ENCODE measurements at regions not wholly inside any gene's neighbourhood (a gene's known extent, or its start where the extent isn't known, plus 50 kb on each side); places are given as distances from the start of the nearest gene placed in this dataset.

GRCh38 chr11:112497826-112498225 is 237.2 kb upstream of the PLET1 start:
- POLR2A ChIA-PET (ENCODE audit: unreplicated experiment) = no interaction called here

More at GRCh38 chr11:112497826-112498225, 237.2 kb upstream of the PLET1 start:
- no peak overlapping the region for H2BK15ac ChIP-seq (ENCODE audit: low read depth, low read length)
- no CpG with 5 or more reads among the region's 1 CpG for WGBS, 2 experiments (ENCODE audit: extremely low coverage in 2 of 2, insufficient read length in 1 of 2)
- H3K14ac ChIP-seq (replicated peaks; ENCODE audit: low read depth, low read length) = no peak overlapping the region
- ATAC-seq (ENCODE audit: low read depth) (no peak), DNase-seq (no peak)
- H3K4me2 ChIP-seq (ENCODE audit: low read depth, low read length) = no peak overlapping the region
- intact Hi-C loops (cut with micrococcal nuclease) (no loop called here), dilution Hi-C loops (cut with HindIII; ENCODE audit: low sequenced_read_pairs, unreplicated experiment) (no loop called here), in situ Hi-C loops (cut with MboI; ENCODE audit: low sequenced_read_pairs) (no loop called here)
- no peak overlapping the region for H2AFZ ChIP-seq (replicated peaks; ENCODE audit: low read length, poor library complexity)
- no peak overlapping the region for H2AK5ac ChIP-seq (ENCODE audit: low read depth, low read length)
- H4K8ac ChIP-seq (ENCODE audit: low read depth in 2 of 2, low read length in 2 of 2) = no peak overlapping the region
- CTCF ChIA-PET = interaction anchor here (0.6 to 1.4 kb wide), 2 partner anchors 14 to 44 kb away, joined by 3 read pairs; no protein-coding TSS in a partner anchor
- no peak overlapping the region for H3K18ac ChIP-seq (ENCODE audit: low read depth, low read length)
- H2BK5ac ChIP-seq (ENCODE audit: low read depth, low read length, poor library complexity, severe bottlenecking) = no peak overlapping the region
- peaks cover 7% of the 10 kb centered on the region for H3K27me3 ChIP-seq (ENCODE audit: control insufficient read depth, insufficient read depth, low read length)
- no peaks in the 10 kb centered on the region for H3K79me1 ChIP-seq (ENCODE audit: low read depth in 1 of 2, low read length in 2 of 2)
- H2BK20ac ChIP-seq (ENCODE audit: low read depth, low read length) = no peak overlapping the region
- no peak overlapping the region for H4K91ac ChIP-seq (ENCODE audit: insufficient read depth, low read depth, low read length)
- no peak overlapping the region for H3K4me3 ChIP-seq (ENCODE audit: insufficient read depth, low read depth, low read length)
- no peaks in the 10 kb centered on the region for H4K20me1 ChIP-seq (ENCODE audit: insufficient read depth, low read length)
- no peaks in the 10 kb centered on the region for H3K9me3 ChIP-seq (ENCODE audit: control insufficient read depth, insufficient read depth, low read length)
- TF ChIP-seq CHD1 (IDR thresholded peaks at IDR 0.05; ENCODE audit: low read depth, low read length) = no peak
- TF ChIP-seq NFE2L2 (IDR thresholded peaks at IDR 0.05; ENCODE audit: low read depth, low read length) = no peak
- no peak for TF ChIP-seq BHLHE40 (IDR thresholded peaks at IDR 0.05; ENCODE audit: low read depth, low read length)
- TF ChIP-seq POLR2A (IDR thresholded peaks at IDR 0.05; ENCODE audit: low read depth, low read length) = no peak
- no peak for TF ChIP-seq RAD21 (IDR thresholded peaks at IDR 0.05; ENCODE audit: low read length)
- TF ChIP-seq CEBPB (IDR thresholded peaks at IDR 0.05; ENCODE audit: low read depth, low read length) = no peak
- TF ChIP-seq MAZ (IDR thresholded peaks at IDR 0.05; ENCODE audit: borderline replicate concordance, low read depth, low read length) = no peak
- no peak for TF ChIP-seq MAFK (IDR thresholded peaks at IDR 0.05; ENCODE audit: low read depth, low read length)
- H3K36me3 ChIP-seq (ENCODE audit: control insufficient read depth, insufficient read depth, low read length) = no peaks in the 10 kb centered on the region
- no peak overlapping the region for H3K56ac ChIP-seq (ENCODE audit: extremely low read depth, insufficient read depth, low read length)
- H3K4ac ChIP-seq (ENCODE audit: low read depth, low read length) = no peak overlapping the region
- H4K5ac ChIP-seq (ENCODE audit: low read depth, low read length) = no peak overlapping the region
- H3K27ac ChIP-seq (ENCODE audit: insufficient read depth, low read length) = no peak overlapping the region
- H2BK120ac ChIP-seq (ENCODE audit: low read depth, low read length) = no peak overlapping the region
- H3K9me1 ChIP-seq (ENCODE audit: insufficient read depth, low read length) = no peaks in the 10 kb centered on the region
- no peak overlapping the region for H2AK9ac ChIP-seq (replicated peaks; ENCODE audit: low read depth, low read length, poor library complexity)
- H3K9ac ChIP-seq (ENCODE audit: low read depth, low read length) = no peak overlapping the region
- no peak overlapping the region for H3K23ac ChIP-seq (ENCODE audit: low read depth, low read length)
- no TSS peak for BruUV-seq (replicated peaks)
- no peaks in the 10 kb centered on the region for H3K4me1 ChIP-seq (ENCODE audit: control insufficient read depth, insufficient read depth, low read length)
